SK-N-MC (cell line): ENCODE measurements at regions not wholly inside any gene's neighbourhood (a gene's known extent, or its start where the extent isn't known, plus 50 kb on each side); places are given as distances from the start of the nearest gene placed in this dataset.

ENCODE experiments used
- EZH2 ChIP-seq: fragments of 200-600 bp; sonication (generic); IDR thresholded peaks from one replicate; pipeline ENCODE4 v1.6.1; 2017; ENCODE audit warnings: antibody characterized with exemption
- FOXP2 ChIP-seq: optimal IDR thresholded peaks from 2 replicates; pipeline ENCODE3; 2011; ENCODE audit warnings: mild to moderate bottlenecking, moderate library complexity; ENCODE audit not compliant: insufficient read depth; ENCODE audit errors: extremely low read length, control extremely low read depth
- POLR2AphosphoS5 ChIP-seq: IDR thresholded peaks from 2 replicates; pipeline ENCODE4 v1.6.1; 2012; ENCODE audit warnings: mild to moderate bottlenecking, low read depth, low read length, borderline replicate concordance

GRCh38 chr15:52872036-52872818 is 82.1 kb upstream of the ONECUT1 start:
- TF ChIP-seq POLR2AphosphoS5 (no peak), EZH2 (no peak), FOXP2 (no peak)
